CD4-positive, CD25-positive, alpha-beta regulatory T cell (primary cell): ENCODE measurements at regions not wholly inside any gene's neighbourhood (a gene's known extent, or its start where the extent isn't known, plus 50 kb on each side); places are given as distances from the start of the nearest gene placed in this dataset.

Experiments
- ATAC-seq, 2 donors: fragments of 150-1000 bp; cut with Tn5 transposase; one replicate each; pipeline ENCODE4 v1.10.0; 2021; ENCODE audit warnings: low read depth in 2 of 2, moderate number of reproducible peaks in 2 of 2, moderate library complexity in 1 of 2
- DNase-seq, 3 donors: peaks; one replicate each; pipeline versions ENCODE4 v3.0.0 to v3.0.0-alpha.2; 2012 to 2022; ENCODE audit warnings: mixed read lengths in 1 of 3
- H3K27ac ChIP-seq: one replicate; pipeline ENCODE4 v1.7.0; 2013; ENCODE audit warnings: mild to moderate bottlenecking, low read length; ENCODE audit not compliant: insufficient read depth, poor library complexity, severe bottlenecking
- H3K27me3 ChIP-seq: one replicate; pipeline ENCODE4 v1.7.0; 2013; ENCODE audit warnings: low read length; ENCODE audit not compliant: control insufficient read depth, insufficient read depth
- H3K36me3 ChIP-seq: one replicate; pipeline ENCODE4 v1.7.0; 2013; ENCODE audit warnings: mild to moderate bottlenecking, low read length, moderate library complexity; ENCODE audit not compliant: control insufficient read depth, insufficient read depth
- H3K4me1 ChIP-seq: 2 replicates; pipeline ENCODE4 v1.7.0; 2013; ENCODE audit warnings: mild to moderate bottlenecking, low read length; ENCODE audit not compliant: insufficient read depth, control insufficient read depth, poor library complexity, severe bottlenecking
- H3K4me3 ChIP-seq: one replicate; pipeline ENCODE4 v1.7.0; 2013; ENCODE audit warnings: low read depth, mild to moderate bottlenecking, low read length, moderate library complexity
- H3K9me3 ChIP-seq, 2 experiments: 1 replicate in 1 of 2; 2 replicates in 1 of 2; pipeline ENCODE4 v1.7.0; 2013; ENCODE audit warnings: low read length in 2 of 2, mild to moderate bottlenecking in 1 of 2, moderate library complexity in 1 of 2; ENCODE audit not compliant: control insufficient read depth in 2 of 2
- H3K27ac Mint-ChIP-seq, 3 donors: one replicate each; pipeline ENCODE4 v1.8.0; 2020 to 2022; ENCODE audit warnings: mild to moderate bottlenecking in 3 of 3, mixed read lengths in 3 of 3, moderate library complexity in 2 of 3
- H3K27me3 Mint-ChIP-seq: one replicate; pipeline ENCODE4 v1.8.0; 2022; ENCODE audit warnings: mild to moderate bottlenecking, mixed read lengths
- H3K36me3 Mint-ChIP-seq: one replicate; pipeline ENCODE4 v1.8.0; 2020; ENCODE audit warnings: mixed read lengths
- H3K4me1 Mint-ChIP-seq, 4 donors: one replicate each; pipeline ENCODE4 v1.8.0; 2020 to 2022; ENCODE audit warnings: mixed read lengths in 4 of 4, mild to moderate bottlenecking in 1 of 4
- H3K4me3 Mint-ChIP-seq, 4 donors: one replicate each; pipeline ENCODE4 v1.8.0; 2020 to 2022; ENCODE audit warnings: mild to moderate bottlenecking in 4 of 4, mixed read lengths in 4 of 4, moderate library complexity in 3 of 4
- H3K9me3 Mint-ChIP-seq, 7 donors: one replicate each; pipeline ENCODE4 v1.8.0; 2020 to 2022; ENCODE audit warnings: mixed read lengths in 7 of 7, mild to moderate bottlenecking in 3 of 7, moderate library complexity in 2 of 7

DNA sequence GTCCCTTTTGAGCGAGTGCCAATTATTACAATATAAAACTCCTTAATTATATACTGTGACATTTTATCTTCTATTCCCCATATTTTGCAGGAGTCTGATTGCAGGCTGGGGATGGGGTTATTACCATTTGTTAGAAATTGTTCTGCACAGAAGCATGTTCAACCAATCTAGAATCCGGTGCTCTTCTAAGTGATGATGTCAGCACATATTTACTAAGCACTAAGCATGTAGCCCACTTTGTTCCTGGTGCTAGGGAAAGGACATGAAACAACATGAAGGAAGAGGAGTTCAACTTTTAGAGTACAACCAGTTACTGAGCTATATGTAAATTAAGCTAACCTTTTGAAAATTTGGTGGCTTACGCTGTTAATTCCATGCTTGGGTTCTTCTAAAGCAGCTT lies 52.8 kb upstream of the IL1RAPL2 start:
- DNase-seq (no peak), ATAC-seq (no peak)
- H3K4me1 ChIP-seq = no peaks in the 10 kb centered on the region
- Mint-ChIP-seq H3K27ac (no peak overlapping the region), H3K9me3 (peaks cover 0 to 1% (median 0%) of the 10 kb centered on the region in 7 donors), H3K27me3 (no peaks in the 10 kb centered on the region), H3K36me3 (no peaks in the 10 kb centered on the region), H3K4me3 (no peak overlapping the region), H3K4me1 (no peaks in the 10 kb centered on the region)
- H3K36me3 ChIP-seq = no peaks in the 10 kb centered on the region
- no peaks in the 10 kb centered on the region for H3K9me3 ChIP-seq
- H3K27ac ChIP-seq = no peak overlapping the region
- no peaks in the 10 kb centered on the region for H3K27me3 ChIP-seq
- no peak overlapping the region for H3K4me3 ChIP-seq

- no peaks in the 10 kb centered on the region for H3K9me3 ChIP-seq
- H3K27ac ChIP-seq = no peak overlapping the region
- no peaks in the 10 kb centered on the region for H3K4me1 ChIP-seq
- Mint-ChIP-seq H3K27ac (no peak overlapping the region), H3K9me3 (peaks cover 0 to 1% (median 0%) of the 10 kb centered on the region in 7 donors), H3K4me3 (no peak overlapping the region), H3K36me3 (no peaks in the 10 kb centered on the region), H3K4me1 (no peaks in the 10 kb centered on the region), H3K27me3 (no peaks in the 10 kb centered on the region)
- ATAC-seq (no peak), DNase-seq (no peak)
- H3K27me3 ChIP-seq = no peaks in the 10 kb centered on the region
- H3K4me3 ChIP-seq = no peak overlapping the region
- no peaks in the 10 kb centered on the region for H3K36me3 ChIP-seq
Measured at GRCh38 chrX:104510801-104511200, 55.2 kb upstream of the IL1RAPL2 start.

GRCh38 chrX:104502460-104502859 lies 63.5 kb upstream of the IL1RAPL2 start:
- Mint-ChIP-seq H3K27me3 (no peaks in the 10 kb centered on the region), H3K4me1 (no peaks in the 10 kb centered on the region), H3K36me3 (no peaks in the 10 kb centered on the region), H3K9me3 (peaks cover 0 to 3% (median 0%) of the 10 kb centered on the region in 7 donors), H3K4me3 (no peak overlapping the region), H3K27ac (no peak overlapping the region)
- Histone ChIP-seq H3K36me3 (no peaks in the 10 kb centered on the region), H3K4me1 (no peaks in the 10 kb centered on the region), H3K9me3 (no peaks in the 10 kb centered on the region), H3K4me3 (no peak overlapping the region), H3K27me3 (no peaks in the 10 kb centered on the region), H3K27ac (no peak overlapping the region)
- no peak for ATAC-seq
- DNase-seq = no peak

DNA sequence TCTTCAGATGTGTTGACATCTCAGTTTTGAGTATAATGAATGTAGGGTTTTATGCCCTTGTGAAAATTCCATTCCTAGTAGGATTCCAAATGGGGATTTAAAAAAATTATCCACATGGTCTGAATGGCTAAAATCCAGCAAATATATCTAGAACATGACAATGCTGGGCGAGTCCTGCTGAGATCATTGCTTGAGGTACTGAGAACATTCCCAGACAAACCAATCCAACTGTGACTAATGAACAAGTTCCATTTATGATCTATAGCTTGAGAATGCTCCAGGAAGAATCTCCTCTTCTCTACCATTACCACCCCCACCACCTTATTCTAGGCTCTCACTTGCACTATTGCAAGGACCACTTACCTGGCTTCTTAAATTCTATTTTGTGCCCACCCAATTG lies 77.2 kb upstream of the IL1RAPL2 start:
- H3K27ac Mint-ChIP-seq = no peak overlapping the region
- no peaks in the 10 kb centered on the region for H3K27me3 ChIP-seq
- H3K36me3 Mint-ChIP-seq = no peaks in the 10 kb centered on the region
- H3K4me3 Mint-ChIP-seq = no peak overlapping the region
- no peak overlapping the region for H3K27ac ChIP-seq
- no peaks in the 10 kb centered on the region for H3K4me1 ChIP-seq
- no peak overlapping the region for H3K4me3 ChIP-seq
- H3K9me3 Mint-ChIP-seq = peaks cover 0 to 2% (median 0%) of the 10 kb centered on the region in 7 donors
- ATAC-seq (no peak), DNase-seq (no peak)
- H3K36me3 ChIP-seq = no peaks in the 10 kb centered on the region
- H3K9me3 ChIP-seq = no peaks in the 10 kb centered on the region
- H3K27me3 Mint-ChIP-seq = no peaks in the 10 kb centered on the region
- peaks cover 0 to 4% (median 0%) of the 10 kb centered on the region in 4 donors for H3K4me1 Mint-ChIP-seq

DNA sequence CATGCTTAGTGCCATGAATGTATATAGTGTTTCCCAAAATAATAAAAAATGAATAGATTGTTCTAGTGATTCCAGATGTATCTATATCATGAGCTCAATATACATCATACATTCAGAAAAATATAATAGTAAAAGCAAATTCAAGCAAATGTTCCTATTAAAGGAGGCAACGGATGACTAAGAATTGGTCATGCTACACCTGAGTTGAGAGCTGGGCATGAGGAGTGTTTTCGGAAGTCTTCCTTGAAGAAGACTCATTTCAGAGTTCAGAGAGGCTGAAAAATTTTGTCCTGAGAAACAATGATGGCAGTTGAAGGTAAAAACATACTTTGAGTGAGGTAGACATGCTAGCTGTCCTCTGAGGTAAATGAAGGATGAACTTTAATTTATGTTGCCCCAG lies 79.3 kb upstream of the IL1RAPL2 start:
- Mint-ChIP-seq H3K36me3 (no peaks in the 10 kb centered on the region), H3K27me3 (no peaks in the 10 kb centered on the region), H3K9me3 (peaks cover 0 to 2% (median 0%) of the 10 kb centered on the region in 7 donors), H3K4me3 (no peak overlapping the region), H3K4me1 (peaks cover 0 to 4% (median 0%) of the 10 kb centered on the region in 4 donors), H3K27ac (no peak overlapping the region)
- Histone ChIP-seq H3K4me1 (no peaks in the 10 kb centered on the region), H3K9me3 (no peaks in the 10 kb centered on the region), H3K27ac (no peak overlapping the region), H3K4me3 (no peak overlapping the region), H3K36me3 (no peaks in the 10 kb centered on the region), H3K27me3 (no peaks in the 10 kb centered on the region)
- ATAC-seq (no peak), DNase-seq (no peak)

GRCh38 chrX:104482757-104483156 lies 83.2 kb upstream of the IL1RAPL2 start:
- Histone ChIP-seq H3K27me3 (no peaks in the 10 kb centered on the region), H3K4me1 (no peaks in the 10 kb centered on the region), H3K9me3 (no peaks in the 10 kb centered on the region), H3K27ac (no peak overlapping the region), H3K36me3 (no peaks in the 10 kb centered on the region), H3K4me3 (no peak overlapping the region)
- ATAC-seq = no peak
- Mint-ChIP-seq H3K27ac (no peak overlapping the region), H3K9me3 (peaks cover 0 to 1% (median 0%) of the 10 kb centered on the region in 7 donors), H3K4me3 (no peak overlapping the region), H3K4me1 (peaks cover 0 to 4% (median 0%) of the 10 kb centered on the region in 4 donors), H3K36me3 (no peaks in the 10 kb centered on the region), H3K27me3 (no peaks in the 10 kb centered on the region)
- DNase-seq = no peak

GRCh38 chrX:104469771-104470170 lies 96.2 kb upstream of the IL1RAPL2 start:
- H3K9me3 Mint-ChIP-seq = peaks cover 0 to 3% (median 0%) of the 10 kb centered on the region in 7 donors
- Histone ChIP-seq H3K27ac (no peak overlapping the region), H3K4me1 (no peaks in the 10 kb centered on the region), H3K4me3 (no peak overlapping the region), H3K9me3 (no peaks in the 10 kb centered on the region), H3K27me3 (no peaks in the 10 kb centered on the region), H3K36me3 (no peaks in the 10 kb centered on the region)
- no peak overlapping the region for H3K4me3 Mint-ChIP-seq
- no peak overlapping the region for H3K27ac Mint-ChIP-seq
- H3K36me3 Mint-ChIP-seq = no peaks in the 10 kb centered on the region
- no peaks in the 10 kb centered on the region for H3K27me3 Mint-ChIP-seq
- ATAC-seq (no peak), DNase-seq (no peak)
- no peaks in the 10 kb centered on the region for H3K4me1 Mint-ChIP-seq

DNA sequence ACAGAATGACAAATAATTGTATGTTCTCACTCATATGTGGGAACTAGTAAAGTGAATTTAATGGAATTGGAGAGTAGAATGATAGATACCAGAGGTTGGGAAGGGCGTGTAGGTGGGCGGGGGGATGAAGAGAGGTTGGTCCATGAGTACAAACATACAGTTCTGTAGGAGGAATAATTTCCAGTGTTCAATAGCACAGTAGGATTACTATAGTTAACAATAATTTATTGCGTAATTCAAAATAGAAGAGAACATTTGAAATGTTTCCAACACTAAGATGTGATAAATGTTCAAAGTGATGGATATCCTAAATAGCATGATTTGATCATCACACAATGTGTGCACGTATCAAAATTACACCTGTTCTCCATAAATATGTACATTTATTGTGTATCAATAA lies 106.2 kb upstream of the IL1RAPL2 start:
- Mint-ChIP-seq H3K27me3 (no peaks in the 10 kb centered on the region), H3K4me3 (no peak overlapping the region), H3K4me1 (no peaks in the 10 kb centered on the region), H3K36me3 (no peaks in the 10 kb centered on the region), H3K27ac (no peak overlapping the region), H3K9me3 (peaks cover 0 to 4% (median 0%) of the 10 kb centered on the region in 7 donors)
- ATAC-seq (no peak), DNase-seq (no peak)
- no peaks in the 10 kb centered on the region for H3K36me3 ChIP-seq
- H3K4me3 ChIP-seq = no peak overlapping the region
- no peaks in the 10 kb centered on the region for H3K9me3 ChIP-seq
- H3K27me3 ChIP-seq = no peaks in the 10 kb centered on the region
- no peaks in the 10 kb centered on the region for H3K4me1 ChIP-seq
- no peak overlapping the region for H3K27ac ChIP-seq
